ENCODE measurements at regions not wholly inside any gene's neighbourhood (a gene's known extent, or its start where the extent isn't known, plus 50 kb on each side); places are given as distances from the start of the nearest gene placed in this dataset.

DNA sequence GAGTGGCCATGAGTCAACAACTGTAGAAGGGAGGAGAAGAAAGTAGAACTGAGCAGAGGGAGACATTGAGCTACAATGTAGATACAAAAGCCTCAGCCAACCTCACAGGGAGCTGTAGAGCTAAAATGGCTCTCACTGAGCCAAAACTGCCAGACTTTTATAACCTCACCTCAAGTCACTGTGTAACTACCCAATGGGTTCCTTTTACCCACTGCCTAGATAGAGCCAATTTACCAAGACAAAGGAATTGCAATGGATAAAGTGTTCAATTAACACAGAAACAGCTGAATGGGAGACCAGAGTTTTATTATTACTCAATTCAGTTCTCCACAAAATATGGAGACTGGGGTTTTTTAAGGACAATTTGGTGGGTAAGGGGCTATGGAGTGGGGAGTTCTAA, 938.9 kb upstream of the GRIA3 start:
- TF ChIP-seq NFE2L2 (conservative IDR thresholded peaks at IDR 0.05; ENCODE audit: low read length) = no peak
- no peak for TF ChIP-seq USF2 (IDR thresholded peaks at IDR 0.05)
- no peak for TF ChIP-seq CEBPB (IDR thresholded peaks at IDR 0.05)
